Glutamatergic neuron (in vitro differentiated cells): ENCODE measurements at regions not wholly inside any gene's neighbourhood (a gene's known extent, or its start where the extent isn't known, plus 50 kb on each side); places are given as distances from the start of the nearest gene placed in this dataset.
A peak's percentile ranks its signal among the peaks of the same experiment; 100 is the strongest.

ENCODE experiments used
- DNase-seq: peaks from one replicate; pipeline ENCODE4 v3.0.0; 2022
- H3K27ac Mint-ChIP-seq: one replicate; pipeline ENCODE4 v1.8.0; 2020; ENCODE audit warnings: mild to moderate bottlenecking, mixed read lengths, inconsistent platforms; ENCODE audit not compliant: unreplicated experiment
- H3K27me3 Mint-ChIP-seq: one replicate; pipeline ENCODE4 v1.8.0; 2020; ENCODE audit warnings: mild to moderate bottlenecking, moderate library complexity, mixed read lengths, inconsistent platforms; ENCODE audit not compliant: unreplicated experiment
- H3K36me3 Mint-ChIP-seq: one replicate; pipeline ENCODE4 v1.8.0; 2020; ENCODE audit warnings: mild to moderate bottlenecking, mixed read lengths, inconsistent platforms; ENCODE audit not compliant: unreplicated experiment
- H3K4me1 Mint-ChIP-seq: one replicate; pipeline ENCODE4 v1.8.0; 2020; ENCODE audit warnings: mild to moderate bottlenecking, low read depth, mixed read lengths, inconsistent platforms; ENCODE audit not compliant: unreplicated experiment
- H3K4me3 Mint-ChIP-seq: one replicate; pipeline ENCODE4 v1.8.0; 2020; ENCODE audit warnings: mild to moderate bottlenecking, mixed read lengths, inconsistent platforms; ENCODE audit not compliant: unreplicated experiment
- H3K9me3 Mint-ChIP-seq: one replicate; pipeline ENCODE4 v1.8.0; 2020; ENCODE audit warnings: mild to moderate bottlenecking, moderate library complexity, mixed read lengths, inconsistent platforms; ENCODE audit not compliant: unreplicated experiment
- CTCF ChIP-seq: fragments of 200-600 bp; sonication (generic); IDR thresholded peaks from one replicate; pipeline ENCODE4 v1.5.0; 2021; ENCODE audit not compliant: partially characterized antibody, unreplicated experiment

- no peak for DNase-seq
- no peak for TF ChIP-seq CTCF
- H3K9me3 Mint-ChIP-seq: no peaks in the 10 kb centered on the region
- no peak overlapping the region for H3K27ac Mint-ChIP-seq
- H3K4me1 Mint-ChIP-seq: no peaks in the 10 kb centered on the region
- H3K27me3 Mint-ChIP-seq: no peaks in the 10 kb centered on the region
- H3K4me3 Mint-ChIP-seq: no peak overlapping the region
- H3K36me3 Mint-ChIP-seq: no peaks in the 10 kb centered on the region
Measured at GRCh38 chr2:103386872-103387271, 625.0 kb downstream of the TMEM182 start.

GRCh38 chr2:103387888-103388287 is 626.1 kb downstream of the TMEM182 start:
- Mint-ChIP-seq H3K4me3 (no peak overlapping the region), H3K4me1 (no peaks in the 10 kb centered on the region), H3K27me3 (no peaks in the 10 kb centered on the region), H3K27ac (no peak overlapping the region), H3K9me3 (no peaks in the 10 kb centered on the region), H3K36me3 (no peaks in the 10 kb centered on the region)
- DNase-seq: no peak
- TF ChIP-seq CTCF: no peak

GRCh38 chr2:103396152-103396551 is 634.3 kb downstream of the TMEM182 start:
- peaks cover 4% of the 10 kb centered on the region for H3K27me3 Mint-ChIP-seq
- no peaks in the 10 kb centered on the region for H3K4me1 Mint-ChIP-seq
- no peak overlapping the region for H3K27ac Mint-ChIP-seq
- no peaks in the 10 kb centered on the region for H3K9me3 Mint-ChIP-seq
- no peaks in the 10 kb centered on the region for H3K36me3 Mint-ChIP-seq
- no peak for TF ChIP-seq CTCF
- no peak for DNase-seq
- H3K4me3 Mint-ChIP-seq: no peak overlapping the region

DNA sequence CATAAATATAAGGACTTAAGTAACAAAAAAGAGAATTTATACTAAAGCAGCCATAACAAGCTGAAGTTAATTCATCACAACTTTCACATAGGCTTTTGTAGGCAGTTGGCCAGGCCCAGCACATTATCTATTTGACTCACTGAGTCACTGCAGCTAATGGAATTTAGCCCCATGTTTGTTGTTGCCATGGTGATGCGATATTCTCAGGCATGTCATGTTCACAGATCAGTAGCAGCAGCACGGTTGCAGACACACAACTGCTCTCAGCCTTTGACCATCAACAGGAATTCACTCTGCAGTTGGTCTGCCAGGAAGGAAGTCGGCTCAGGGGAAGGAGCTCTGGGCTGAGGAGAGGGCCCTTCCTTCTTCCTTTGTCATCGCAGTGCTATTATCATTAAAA is 639.8 kb downstream of the TMEM182 start:
- TF ChIP-seq CTCF: no peak
- peaks cover 4% of the 10 kb centered on the region for H3K4me1 Mint-ChIP-seq
- no peak overlapping the region for H3K4me3 Mint-ChIP-seq

GRCh38 chr2:103402336-103402735 is 640.5 kb downstream of the TMEM182 start:
- no peak for TF ChIP-seq CTCF
- no peaks in the 10 kb centered on the region for H3K9me3 Mint-ChIP-seq
- H3K27me3 Mint-ChIP-seq: peaks cover 4% of the 10 kb centered on the region
- no peak overlapping the region for H3K4me3 Mint-ChIP-seq
- H3K36me3 Mint-ChIP-seq: no peaks in the 10 kb centered on the region
- H3K27ac Mint-ChIP-seq: no peak overlapping the region
- DNase-seq: no peak
- H3K4me1 Mint-ChIP-seq: peaks cover 4% of the 10 kb centered on the region

More for the DNA sequence above, 639.8 kb downstream of the TMEM182 start:
- Mint-ChIP-seq H3K27ac (no peak overlapping the region), H3K36me3 (no peaks in the 10 kb centered on the region), H3K9me3 (no peaks in the 10 kb centered on the region), H3K27me3 (peaks cover 4% of the 10 kb centered on the region)
- peak; percentile 18 for DNase-seq
